Natural killer cell (primary cell): ENCODE measurements at regions not wholly inside any gene's neighbourhood (a gene's known extent, or its start where the extent isn't known, plus 50 kb on each side); places are given as distances from the start of the nearest gene placed in this dataset.

Source experiments
- ATAC-seq, 3 donors: fragments of 150-1000 bp in 2 of 3; fragments of 200-7000 bp in 1 of 3; cut with Tn5 transposase; 1 replicate in 1 of 3; 2 replicates in 2 of 3; pipeline ENCODE4 v1.10.0; 2021; ENCODE audit warnings: mild to moderate bottlenecking in 2 of 3, moderate library complexity in 2 of 3
- DNase-seq, 2 donors: peaks; one replicate each; pipeline versions ENCODE4 v3.0.0 to v3.0.0-alpha.2; 2013 to 2021; ENCODE audit warnings: mixed read lengths in 1 of 2
- H3K27ac ChIP-seq: one replicate; pipeline ENCODE4 v1.5.1; 2013; ENCODE audit warnings: mild to moderate bottlenecking, low read length
- H3K27me3 ChIP-seq: one replicate; pipeline ENCODE4 v1.6.1; 2013; ENCODE audit warnings: low read length; ENCODE audit not compliant: control insufficient read depth, insufficient read depth
- H3K36me3 ChIP-seq: one replicate; pipeline ENCODE4 v1.6.1; 2013; ENCODE audit warnings: low read length; ENCODE audit not compliant: control insufficient read depth, insufficient read depth
- H3K4me1 ChIP-seq: one replicate; pipeline ENCODE4 v1.6.1; 2013; ENCODE audit warnings: low read length; ENCODE audit not compliant: control insufficient read depth, insufficient read depth
- H3K4me3 ChIP-seq: one replicate; pipeline ENCODE4 v1.5.1; 2013; ENCODE audit warnings: low read length
- H3K9me3 ChIP-seq: one replicate; pipeline ENCODE4 v1.6.1; 2013; ENCODE audit warnings: low read length; ENCODE audit not compliant: control insufficient read depth, insufficient read depth
- H3K27ac Mint-ChIP-seq, 2 donors: one replicate each; pipeline ENCODE4 v1.8.0; 2022; ENCODE audit warnings: mild to moderate bottlenecking in 2 of 2, mixed read lengths in 2 of 2, moderate library complexity in 1 of 2
- H3K27me3 Mint-ChIP-seq, 2 donors: one replicate each; pipeline ENCODE4 v1.8.0; 2022; ENCODE audit warnings: low read depth in 2 of 2, mixed read lengths in 2 of 2
- H3K36me3 Mint-ChIP-seq: one replicate; pipeline ENCODE4 v1.8.0; 2022; ENCODE audit warnings: mixed read lengths
- H3K4me1 Mint-ChIP-seq, 2 donors: one replicate each; pipeline ENCODE4 v1.8.0; 2022; ENCODE audit warnings: mixed read lengths in 2 of 2
- H3K4me3 Mint-ChIP-seq: one replicate; pipeline ENCODE4 v1.8.0; 2022; ENCODE audit warnings: mild to moderate bottlenecking, moderate library complexity, mixed read lengths
- H3K9me3 Mint-ChIP-seq, 2 donors: one replicate each; pipeline ENCODE4 v1.8.0; 2022; ENCODE audit warnings: mixed read lengths in 2 of 2
- WGBS: methylation state at CpG from one replicate; pipeline ENCODE4 v1.1.7; 2013; ENCODE audit warnings: missing lambda C conversion rate; ENCODE audit not compliant: insufficient coverage; 5-methylcytosine and 5-hydroxymethylcytosine counted together
- intact Hi-C: fragments of 100-400 bp; cut with micrococcal nuclease; formaldehyde crosslinking; loops from one replicate; pipeline ENCODE4 v1.14.2; 2022
- TF ChIP-seq, protein P1 (sequence below): fragments of 200-600 bp; IDR thresholded peaks from one replicate; pipeline ENCODE4 v1.8.0; 2022; ENCODE audit warnings: antibody characterized with exemption

DNA sequence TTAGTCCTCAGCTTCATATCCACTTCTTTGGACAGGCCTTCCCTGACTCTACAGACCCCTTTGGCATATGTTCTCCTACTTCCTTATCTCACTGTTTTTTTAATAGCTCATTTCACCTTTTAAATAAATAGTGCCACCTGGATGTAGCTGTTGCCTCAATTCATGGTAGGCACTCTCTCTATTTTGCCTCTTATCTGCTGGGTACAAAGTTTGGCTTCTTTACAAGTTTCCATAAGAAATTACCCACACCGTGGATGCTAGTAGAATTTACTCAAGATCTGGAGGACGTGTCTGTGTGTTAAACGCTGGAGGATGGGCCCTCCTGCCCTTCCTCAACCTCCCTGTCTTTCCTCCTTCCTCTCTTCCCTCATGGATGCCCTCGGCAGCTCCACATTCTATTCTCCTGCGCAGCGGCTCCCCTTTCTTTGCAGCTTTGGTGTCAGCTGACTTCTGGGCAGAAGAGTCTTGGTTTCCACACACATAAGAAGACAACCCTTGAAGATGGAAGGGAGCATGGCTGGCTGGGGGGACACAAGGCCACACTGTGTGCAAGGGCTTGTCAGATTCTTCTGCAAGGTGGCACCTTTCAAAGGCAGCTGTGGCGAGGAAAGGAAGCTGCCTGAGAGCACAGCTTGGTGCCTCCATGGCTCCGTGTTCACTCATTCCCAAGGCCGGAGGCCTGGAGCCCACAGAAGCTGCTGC, 212.6 kb downstream of the SNX19 start:
- DNase-seq, result no peak
- Mint-ChIP-seq H3K36me3 (no peaks in the 10 kb centered on the region), H3K27ac (no peak overlapping the region), H3K27me3 (peaks cover 14 to 38% of the 10 kb centered on the region in 2 donors), H3K4me3 (no peak overlapping the region), H3K9me3 (no peaks in the 10 kb centered on the region), H3K4me1 (no peaks in the 10 kb centered on the region)
- no peaks in the 10 kb centered on the region for H3K9me3 ChIP-seq
- no peak for ATAC-seq
- H3K36me3 ChIP-seq, result no peaks in the 10 kb centered on the region
- no peaks in the 10 kb centered on the region for H3K27me3 ChIP-seq
- H3K27ac ChIP-seq, result no peak overlapping the region
- H3K4me1 ChIP-seq, result no peaks in the 10 kb centered on the region
- TF ChIP-seq, protein P1, sequence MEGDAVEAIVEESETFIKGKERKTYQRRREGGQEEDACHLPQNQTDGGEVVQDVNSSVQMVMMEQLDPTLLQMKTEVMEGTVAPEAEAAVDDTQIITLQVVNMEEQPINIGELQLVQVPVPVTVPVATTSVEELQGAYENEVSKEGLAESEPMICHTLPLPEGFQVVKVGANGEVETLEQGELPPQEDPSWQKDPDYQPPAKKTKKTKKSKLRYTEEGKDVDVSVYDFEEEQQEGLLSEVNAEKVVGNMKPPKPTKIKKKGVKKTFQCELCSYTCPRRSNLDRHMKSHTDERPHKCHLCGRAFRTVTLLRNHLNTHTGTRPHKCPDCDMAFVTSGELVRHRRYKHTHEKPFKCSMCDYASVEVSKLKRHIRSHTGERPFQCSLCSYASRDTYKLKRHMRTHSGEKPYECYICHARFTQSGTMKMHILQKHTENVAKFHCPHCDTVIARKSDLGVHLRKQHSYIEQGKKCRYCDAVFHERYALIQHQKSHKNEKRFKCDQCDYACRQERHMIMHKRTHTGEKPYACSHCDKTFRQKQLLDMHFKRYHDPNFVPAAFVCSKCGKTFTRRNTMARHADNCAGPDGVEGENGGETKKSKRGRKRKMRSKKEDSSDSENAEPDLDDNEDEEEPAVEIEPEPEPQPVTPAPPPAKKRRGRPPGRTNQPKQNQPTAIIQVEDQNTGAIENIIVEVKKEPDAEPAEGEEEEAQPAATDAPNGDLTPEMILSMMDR, result no peak
- H3K4me3 ChIP-seq, result no peak overlapping the region
- intact Hi-C loops, result no loop called here
- 89% methylated on average over 9 of the region's 9 CpGs for WGBS

DNA sequence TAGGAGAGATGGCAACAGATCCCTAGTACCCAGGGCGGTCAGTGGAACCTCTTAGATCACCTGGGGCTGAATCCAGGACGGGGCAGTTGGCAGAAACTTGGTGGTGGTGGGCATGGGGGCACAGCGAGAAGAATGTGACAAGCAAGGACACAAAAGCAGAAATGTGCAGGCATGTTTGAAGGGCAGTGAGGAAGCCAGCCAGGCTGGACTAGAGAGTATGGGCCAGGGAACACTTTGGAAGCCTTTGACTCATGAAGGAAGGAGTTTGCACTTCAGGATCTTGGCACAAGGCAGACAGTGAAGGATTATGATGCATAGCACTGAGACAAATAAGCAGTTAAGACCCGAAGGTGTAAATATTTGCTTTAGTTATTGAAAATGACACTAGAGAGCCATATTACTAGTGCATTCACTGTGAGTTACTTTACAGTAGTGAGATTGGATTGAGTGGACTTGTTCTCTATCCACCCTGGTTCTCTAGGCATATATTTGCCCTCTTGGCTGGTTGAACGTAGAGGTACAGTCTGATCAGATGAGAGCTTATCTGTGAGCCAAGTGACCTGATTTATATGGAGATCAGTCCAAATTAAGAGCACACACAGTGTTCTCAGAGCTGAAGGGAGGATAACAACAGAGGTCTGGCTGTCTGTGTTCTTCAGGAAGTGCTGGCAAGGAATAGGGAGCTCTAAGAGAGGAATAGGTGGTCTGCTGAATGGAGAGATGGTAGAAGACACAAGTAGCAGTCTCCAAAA, 210.4 kb downstream of the SNX19 start:
- WGBS, result 71% methylated on average over 5 of the region's 5 CpGs
- peaks cover 11 to 38% of the 10 kb centered on the region in 2 donors for H3K27me3 Mint-ChIP-seq
- H3K4me1 ChIP-seq, result no peaks in the 10 kb centered on the region
- H3K36me3 ChIP-seq, result no peaks in the 10 kb centered on the region
- no peak overlapping the region for H3K27ac ChIP-seq
- DNase-seq (no peak), ATAC-seq (no peak)
- no peaks in the 10 kb centered on the region for H3K36me3 Mint-ChIP-seq
- no peaks in the 10 kb centered on the region for H3K9me3 ChIP-seq
- no peaks in the 10 kb centered on the region for H3K27me3 ChIP-seq
- H3K9me3 Mint-ChIP-seq, result no peaks in the 10 kb centered on the region
- intact Hi-C loops, result no loop called here
- no peak overlapping the region for H3K4me3 Mint-ChIP-seq
- no peak overlapping the region for H3K4me3 ChIP-seq
- H3K27ac Mint-ChIP-seq, result no peak overlapping the region
- H3K4me1 Mint-ChIP-seq, result no peaks in the 10 kb centered on the region
- TF ChIP-seq, protein P1, result no peak

DNA sequence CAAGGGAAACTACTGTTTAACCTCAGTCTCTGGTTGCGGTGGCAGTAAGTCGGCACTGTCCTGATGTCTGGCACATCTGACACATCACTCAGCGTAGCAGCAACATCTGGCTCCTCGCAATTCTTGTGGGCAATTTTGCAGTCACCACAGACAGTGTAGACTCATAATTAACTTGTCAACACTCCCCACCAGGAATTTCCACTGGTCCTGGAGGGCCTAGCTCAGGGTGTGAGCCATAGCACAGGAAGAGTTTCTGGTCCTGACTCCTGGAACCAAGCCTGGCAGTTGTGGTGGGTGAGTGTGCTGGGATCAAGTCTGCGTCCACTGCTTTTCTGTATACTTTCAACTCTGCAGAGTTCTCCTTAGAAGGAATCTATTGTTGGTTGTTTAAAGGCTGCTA, 209.7 kb downstream of the SNX19 start:
- DNase-seq (no peak), ATAC-seq (no peak)
- H3K4me1 ChIP-seq, result no peaks in the 10 kb centered on the region
- no peaks in the 10 kb centered on the region for H3K27me3 ChIP-seq
- H3K36me3 ChIP-seq, result no peaks in the 10 kb centered on the region
- intact Hi-C loops, result no loop called here
- H3K27ac Mint-ChIP-seq, result no peak overlapping the region
- no peak overlapping the region for H3K4me3 ChIP-seq
- H3K27me3 Mint-ChIP-seq, result peaks cover 8 to 33% of the 10 kb centered on the region in 2 donors
- no peak overlapping the region for H3K4me3 Mint-ChIP-seq
- TF ChIP-seq, protein P1, result no peak
- H3K9me3 ChIP-seq, result no peaks in the 10 kb centered on the region
- 98% methylated on average over 5 of the region's 5 CpGs for WGBS
- no peaks in the 10 kb centered on the region for H3K36me3 Mint-ChIP-seq
- H3K27ac ChIP-seq, result no peak overlapping the region
- H3K4me1 Mint-ChIP-seq, result no peaks in the 10 kb centered on the region
- no peaks in the 10 kb centered on the region for H3K9me3 Mint-ChIP-seq
